Mucosa of stomach (tissue), 1 donor: ENCODE measurements at regions not wholly inside any gene's neighbourhood (a gene's known extent, or its start where the extent isn't known, plus 50 kb on each side); places are given as distances from the start of the nearest gene placed in this dataset.
"Not testable (repeated sequence)": the region's sequence is repeated elsewhere in the genome, so short reads cannot be mapped to it uniquely, and the experiment has no call there.

Source experiments
- H3K27me3 ChIP-seq: one replicate; pipeline ENCODE4 v1.7.0; 2013; ENCODE audit warnings: mild to moderate bottlenecking, low read length; ENCODE audit not compliant: control insufficient read depth, insufficient read depth
- H3K36me3 ChIP-seq: one replicate; pipeline ENCODE4 v1.7.0; 2013; ENCODE audit warnings: low read length; ENCODE audit not compliant: control insufficient read depth, insufficient read depth
- H3K4me1 ChIP-seq: one replicate; pipeline ENCODE4 v1.7.0; 2013; ENCODE audit warnings: mild to moderate bottlenecking, low read length; ENCODE audit not compliant: control insufficient read depth, insufficient read depth
- H3K4me3 ChIP-seq: one replicate; pipeline ENCODE4 v1.7.0; 2013; ENCODE audit warnings: low read length
- H3K9ac ChIP-seq: one replicate; pipeline ENCODE4 v1.7.0; 2013; ENCODE audit warnings: mild to moderate bottlenecking, low read length, moderate library complexity
- H3K9me3 ChIP-seq: one replicate; pipeline ENCODE4 v1.7.0; 2013; ENCODE audit warnings: mild to moderate bottlenecking, low read length, moderate library complexity; ENCODE audit not compliant: control insufficient read depth
- donor health status: Pancreatic carcinoma.

DNA sequence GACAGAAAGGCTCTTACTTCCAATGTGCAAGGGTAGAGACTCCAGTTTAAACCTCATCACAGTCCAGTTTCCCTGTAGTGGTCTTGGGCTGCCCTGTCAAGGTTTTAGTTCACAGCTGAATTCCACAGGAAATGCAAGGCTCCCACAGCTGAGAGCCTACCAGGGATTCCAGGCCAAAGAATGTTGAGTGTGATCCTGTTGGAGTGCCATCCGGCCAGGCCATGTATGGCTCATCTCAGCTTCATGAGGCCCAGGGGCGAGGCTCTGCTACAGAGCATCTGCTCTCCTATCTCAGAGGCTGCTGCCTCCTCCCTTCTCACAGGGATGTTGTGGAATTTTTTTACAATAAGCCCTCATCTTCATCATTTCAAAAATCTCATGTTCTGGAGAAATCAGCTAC, 239.8 kb upstream of the CCL2 start:
- Histone ChIP-seq H3K4me1 (no peaks in the 10 kb centered on the region), H3K9me3 (no peaks in the 10 kb centered on the region), H3K27me3 (no peaks in the 10 kb centered on the region), H3K36me3 (no peaks in the 10 kb centered on the region), H3K4me3 (no peak overlapping the region), H3K9ac (no peak overlapping the region)

DNA sequence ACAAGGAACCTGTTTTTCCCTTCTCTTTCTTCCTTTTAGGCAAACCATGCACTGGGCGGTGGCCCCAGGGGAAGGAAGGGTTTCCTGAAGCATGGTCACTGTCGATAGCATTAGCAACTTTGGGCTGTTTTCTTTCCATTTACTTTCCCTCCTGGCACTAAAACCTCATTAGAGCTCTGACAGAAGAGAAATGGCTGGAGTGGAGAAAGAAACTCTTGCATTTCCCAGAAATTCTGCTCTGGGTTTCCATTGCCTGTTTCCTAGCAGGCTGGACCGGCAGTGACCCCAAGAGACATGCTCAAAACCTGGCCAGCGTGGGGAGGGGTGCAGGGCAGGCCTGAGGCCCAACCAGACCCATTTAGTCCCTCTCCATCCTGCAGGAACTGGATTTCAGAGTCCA, 230.7 kb upstream of the CCL2 start:
- H3K9ac ChIP-seq, result no peak overlapping the region
- no peaks in the 10 kb centered on the region for H3K36me3 ChIP-seq
- no peak overlapping the region for H3K4me3 ChIP-seq
- no peaks in the 10 kb centered on the region for H3K4me1 ChIP-seq
- H3K27me3 ChIP-seq, result no peaks in the 10 kb centered on the region
- H3K9me3 ChIP-seq, result no peaks in the 10 kb centered on the region

DNA sequence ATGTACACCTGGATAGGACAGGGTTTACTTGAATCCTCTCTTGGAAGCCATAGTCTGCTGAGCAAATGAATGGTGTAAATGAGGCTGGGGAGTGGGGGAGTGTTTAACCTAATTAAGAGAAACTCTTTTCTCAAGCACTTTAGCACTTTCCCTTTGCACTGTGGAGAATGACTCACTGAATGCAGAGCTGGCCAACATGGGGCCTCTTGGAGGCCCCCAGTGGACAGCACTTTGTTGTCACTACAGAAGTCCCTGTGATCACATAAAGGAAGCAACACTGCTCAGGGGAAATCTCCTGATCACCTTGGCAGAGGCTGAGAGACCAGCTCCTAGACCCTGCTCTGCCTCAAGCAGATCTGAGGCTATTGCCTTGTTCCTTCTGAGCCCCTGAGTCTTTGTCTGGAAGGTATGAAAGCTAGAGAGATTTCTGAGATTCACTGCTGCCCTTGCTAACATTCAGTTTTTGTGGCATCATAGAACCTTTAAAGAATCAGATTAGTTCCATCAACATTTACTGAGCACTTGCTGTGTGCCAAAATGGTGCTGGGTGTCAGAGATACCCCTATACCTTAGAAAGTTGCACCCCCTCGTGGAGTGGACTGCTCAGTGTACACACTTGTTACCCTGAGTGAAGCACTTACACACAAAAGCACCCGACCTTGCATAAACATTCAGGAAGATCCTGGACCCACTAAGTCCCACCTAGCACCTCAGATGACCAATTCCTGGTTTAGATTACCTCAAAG, 230.1 kb upstream of the CCL2 start:
- H3K4me1 ChIP-seq, result no peaks in the 10 kb centered on the region

DNA sequence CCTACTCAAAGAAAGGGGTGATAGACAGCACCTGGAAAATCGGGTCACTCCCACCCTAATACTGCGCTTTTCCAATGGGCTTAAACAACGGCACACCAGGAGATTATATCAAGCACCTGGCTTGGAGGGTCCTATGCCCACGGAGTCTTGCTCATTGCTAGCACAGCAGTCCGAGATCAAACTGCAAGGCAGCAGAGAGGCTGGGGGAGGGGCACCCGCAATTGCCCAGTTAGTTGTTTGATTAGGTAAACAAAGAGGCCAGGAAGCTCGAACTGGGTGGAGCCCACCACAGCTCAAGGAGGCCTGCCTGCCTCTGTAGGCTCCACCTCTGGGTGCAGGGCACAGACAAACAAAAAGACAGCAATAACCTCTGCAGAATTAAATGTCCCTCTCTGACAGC, 224.5 kb upstream of the CCL2 start:
- not testable (repeated sequence) for H3K9me3 ChIP-seq

More for the DNA sequence above, 230.1 kb upstream of the CCL2 start:
- Histone ChIP-seq H3K36me3 (no peaks in the 10 kb centered on the region), H3K4me3 (no peak overlapping the region), H3K9ac (no peak overlapping the region), H3K27me3 (no peaks in the 10 kb centered on the region), H3K9me3 (no peaks in the 10 kb centered on the region)

DNA sequence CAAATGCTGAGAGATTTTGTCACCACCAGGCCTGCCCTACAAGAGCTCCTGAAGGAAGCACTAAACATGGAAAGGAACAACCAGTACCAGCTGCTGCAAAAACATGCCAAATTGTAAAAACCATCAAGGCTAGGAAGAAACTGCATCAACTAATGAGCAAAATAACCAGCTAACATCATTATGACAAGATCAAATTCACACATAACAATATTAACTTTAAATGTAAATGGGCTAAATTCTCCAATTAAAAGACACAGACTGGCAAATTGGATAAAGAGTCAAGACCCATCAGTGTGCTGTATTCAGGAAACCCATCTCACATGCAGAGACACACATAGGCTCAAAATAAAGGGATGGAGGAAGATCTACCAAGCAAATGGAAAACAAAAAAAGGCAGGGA, 222.8 kb upstream of the CCL2 start:
- H3K4me1 ChIP-seq, H3K4me3 ChIP-seq, H3K9ac ChIP-seq, H3K9me3 ChIP-seq, H3K27me3 ChIP-seq, H3K36me3 ChIP-seq: not testable (repeated sequence)

More for the DNA sequence above, 224.5 kb upstream of the CCL2 start:
- not testable (repeated sequence) for H3K9ac ChIP-seq, H3K4me1 ChIP-seq, H3K4me3 ChIP-seq, H3K27me3 ChIP-seq, H3K36me3 ChIP-seq

DNA sequence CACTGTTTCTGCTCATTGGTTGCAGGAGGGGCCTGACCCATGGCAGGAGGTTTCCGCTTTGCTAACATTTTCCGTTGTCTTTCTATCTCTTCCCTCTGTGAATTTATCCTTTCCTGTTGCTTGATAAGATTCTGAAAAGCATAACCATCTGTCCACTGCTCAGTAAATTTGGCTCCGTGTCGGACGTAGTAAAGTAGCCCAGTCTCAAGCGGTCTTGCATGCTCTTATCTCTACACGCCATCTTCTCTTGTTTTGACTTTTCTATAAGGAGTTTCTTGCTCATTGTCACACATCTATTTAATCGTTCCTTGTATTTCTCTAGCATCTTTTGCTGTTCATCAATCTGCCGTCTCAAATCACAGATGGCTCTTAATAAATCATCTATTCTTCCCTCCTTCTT, 216.3 kb upstream of the CCL2 start:
- not testable (repeated sequence) for H3K4me1 ChIP-seq, H3K4me3 ChIP-seq, H3K9ac ChIP-seq, H3K9me3 ChIP-seq, H3K27me3 ChIP-seq, H3K36me3 ChIP-seq

DNA sequence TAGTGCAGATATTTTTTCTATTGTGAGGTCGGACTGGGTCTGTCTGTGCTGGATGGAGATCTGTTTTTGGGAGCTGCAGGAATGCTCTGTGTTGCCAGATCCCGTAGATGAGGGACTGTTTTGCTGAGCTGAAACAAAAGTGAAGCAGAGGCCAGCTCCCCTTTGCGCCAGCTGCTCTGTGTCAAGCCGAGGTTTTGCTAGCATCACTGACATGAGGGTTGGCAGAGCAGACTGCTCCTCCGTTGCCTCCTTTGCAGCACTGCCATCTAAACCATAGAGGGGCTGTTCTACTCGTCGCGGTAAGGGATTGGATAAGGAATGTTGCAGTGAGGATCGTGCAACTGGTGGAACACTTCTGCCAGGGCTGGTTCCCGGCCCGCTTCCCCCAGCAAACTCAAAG, 215.9 kb upstream of the CCL2 start:
- H3K4me1 ChIP-seq, result not testable (repeated sequence)

DNA sequence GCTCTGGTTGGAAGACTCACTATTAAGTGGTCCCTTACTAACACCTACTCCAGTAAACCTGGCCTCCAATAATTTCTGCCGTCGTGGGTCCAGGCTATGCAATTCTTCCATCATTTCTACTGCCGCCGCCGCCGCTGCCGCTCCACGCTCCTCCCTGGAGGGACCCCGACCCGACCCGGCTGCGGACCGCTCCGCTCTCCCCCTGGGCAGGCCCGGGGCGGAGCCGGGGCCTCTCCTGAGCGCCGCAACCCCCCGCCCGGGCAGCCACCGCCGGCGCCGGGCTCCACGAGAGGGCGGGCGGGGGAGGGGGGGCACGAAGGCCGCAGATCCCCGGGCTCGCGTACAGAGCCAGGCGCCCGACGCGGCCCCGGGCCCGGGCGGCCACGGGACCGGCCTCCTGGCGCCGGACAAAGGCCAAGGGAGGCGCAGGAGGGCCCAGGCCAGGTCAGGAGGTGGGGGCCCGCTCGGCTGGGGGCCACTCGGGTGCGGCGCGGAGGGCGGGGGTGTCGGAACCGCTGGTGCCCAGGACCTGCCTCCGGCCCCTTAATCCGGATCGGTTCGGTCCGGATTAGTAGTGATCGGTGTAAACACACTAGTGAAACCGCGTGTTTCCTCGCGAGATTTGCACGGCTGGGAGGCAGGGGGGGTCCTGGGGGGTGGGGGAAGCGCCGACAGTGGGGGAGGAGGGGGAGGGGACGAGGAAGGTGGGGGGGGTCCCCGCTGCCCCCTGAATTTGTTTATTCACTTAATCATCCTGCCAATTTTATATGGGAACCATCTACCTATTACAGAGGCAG, 215.1 kb upstream of the CCL2 start:
- not testable (repeated sequence) for H3K27me3 ChIP-seq, H3K4me3 ChIP-seq, H3K4me1 ChIP-seq, H3K9me3 ChIP-seq, H3K9ac ChIP-seq, H3K36me3 ChIP-seq

More for the DNA sequence above, 215.9 kb upstream of the CCL2 start:
- not testable (repeated sequence) for H3K9me3 ChIP-seq, H3K4me3 ChIP-seq, H3K9ac ChIP-seq, H3K36me3 ChIP-seq, H3K27me3 ChIP-seq

DNA sequence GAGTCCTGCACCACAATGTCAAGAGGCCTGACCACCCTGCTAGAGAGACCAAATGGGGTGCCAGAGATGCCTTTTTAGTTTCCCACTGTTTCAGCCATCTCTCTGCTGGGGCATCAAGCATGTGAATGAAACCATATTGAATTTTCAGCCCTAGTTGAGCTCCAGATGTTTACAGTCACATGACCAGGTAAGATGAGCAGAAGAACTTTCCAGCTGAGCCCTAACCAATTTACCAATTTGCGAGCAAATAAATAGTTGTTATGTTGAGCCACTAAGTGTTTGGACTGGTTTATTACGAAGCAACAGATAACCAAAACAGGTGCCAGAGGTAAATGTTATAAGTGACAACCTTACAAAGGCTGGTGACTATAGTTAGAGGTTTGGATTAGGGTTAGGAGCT, 209.1 kb upstream of the CCL2 start:
- Histone ChIP-seq H3K9ac (no peak overlapping the region), H3K27me3 (no peaks in the 10 kb centered on the region), H3K4me1 (no peaks in the 10 kb centered on the region), H3K4me3 (no peak overlapping the region), H3K36me3 (no peaks in the 10 kb centered on the region), H3K9me3 (no peaks in the 10 kb centered on the region)

DNA sequence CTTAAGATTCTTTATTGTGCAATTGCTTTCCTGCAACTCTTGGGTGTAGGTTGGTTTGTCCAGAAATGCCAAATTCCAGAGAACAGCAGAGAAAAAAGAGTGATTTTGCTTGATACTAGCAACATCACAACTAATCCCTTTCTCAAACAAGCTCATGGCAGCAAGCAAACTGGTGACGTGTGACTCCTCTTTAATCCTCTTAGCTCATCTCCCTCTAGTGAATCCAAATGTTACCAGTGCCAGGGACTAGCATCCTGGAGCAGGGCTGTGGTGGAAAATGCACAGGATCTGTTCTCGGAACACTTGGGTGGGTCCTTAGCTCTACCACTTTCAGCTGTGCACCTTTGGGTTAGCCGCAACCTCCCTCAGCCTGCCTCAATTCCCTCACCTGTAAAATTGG, 204.0 kb upstream of the CCL2 start:
- no peaks in the 10 kb centered on the region for H3K9me3 ChIP-seq
- H3K9ac ChIP-seq, result no peak overlapping the region
- H3K4me3 ChIP-seq, result no peak overlapping the region
- H3K36me3 ChIP-seq, result no peaks in the 10 kb centered on the region
- H3K4me1 ChIP-seq, result no peaks in the 10 kb centered on the region
- H3K27me3 ChIP-seq, result no peaks in the 10 kb centered on the region

DNA sequence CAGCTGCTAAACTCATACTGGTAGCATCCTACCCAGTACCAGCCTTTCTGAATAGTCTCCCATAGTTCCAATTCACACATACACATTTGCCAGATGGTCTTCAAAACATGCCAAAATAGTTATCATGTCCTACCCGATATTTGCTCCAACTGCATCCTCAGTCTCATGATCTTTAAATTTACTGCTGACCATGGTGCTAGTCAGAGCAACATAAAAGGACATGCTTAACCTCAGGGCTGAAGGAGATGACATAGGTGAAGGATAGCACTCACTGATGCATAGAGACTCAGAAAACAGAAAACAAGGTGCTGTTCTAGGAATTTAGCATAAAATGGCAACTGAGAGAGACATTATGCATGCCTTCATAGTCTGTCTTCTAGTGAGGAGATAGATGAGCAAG, 200.6 kb upstream of the CCL2 start:
- H3K4me1 ChIP-seq, result no peaks in the 10 kb centered on the region
- no peak overlapping the region for H3K9ac ChIP-seq
- H3K9me3 ChIP-seq, result no peaks in the 10 kb centered on the region
- peaks cover 3% of the 10 kb centered on the region for H3K27me3 ChIP-seq
- H3K4me3 ChIP-seq, result no peak overlapping the region
- H3K36me3 ChIP-seq, result no peaks in the 10 kb centered on the region

DNA sequence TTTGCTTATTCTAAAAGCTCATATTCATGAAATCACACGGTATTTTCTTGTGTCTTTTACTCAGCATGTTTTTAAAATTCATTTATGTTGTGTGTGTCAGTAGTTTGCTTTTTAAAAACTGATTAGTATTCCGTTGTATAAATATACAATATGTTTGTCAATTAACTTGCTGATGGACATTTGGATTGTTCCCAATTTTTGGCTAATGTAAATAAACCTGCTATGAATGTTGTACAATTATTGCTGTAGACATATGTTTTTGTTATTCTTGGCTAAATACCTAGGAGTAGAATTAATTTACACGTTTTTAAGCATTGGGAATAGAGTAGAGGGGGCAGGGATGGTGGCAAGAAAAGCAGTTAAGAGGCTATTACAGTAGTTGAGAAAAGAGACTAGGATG, 199.5 kb upstream of the CCL2 start:
- H3K4me3 ChIP-seq, result no peak overlapping the region
- H3K36me3 ChIP-seq, result no peaks in the 10 kb centered on the region
- H3K27me3 ChIP-seq, result peaks cover 5% of the 10 kb centered on the region
- H3K4me1 ChIP-seq, result no peaks in the 10 kb centered on the region
- H3K9me3 ChIP-seq, result no peaks in the 10 kb centered on the region
- no peak overlapping the region for H3K9ac ChIP-seq
